OCI-LY1 (cell line): ENCODE measurements at regions not wholly inside any gene's neighbourhood (a gene's known extent, or its start where the extent isn't known, plus 50 kb on each side); places are given as distances from the start of the nearest gene placed in this dataset.

Experiments used
- CTCF ChIP-seq: fragments of 200-600 bp; sonication (generic), shearing (Covaris generic); IDR thresholded peaks from 2 replicates; pipeline ENCODE4 v1.5.1; 2017; ENCODE audit warnings: mild to moderate bottlenecking, antibody characterized with exemption, low read length, moderate library complexity, mixed read lengths
- EZH2 ChIP-seq: fragments of 200-600 bp; sonication (generic), shearing (Covaris generic); IDR thresholded peaks from 2 replicates; pipeline ENCODE4 v1.8.0; 2017; ENCODE audit warnings: borderline replicate concordance, mixed run types, mild to moderate bottlenecking, antibody characterized with exemption, low read length, moderate library complexity, mixed read lengths

- TF ChIP-seq CTCF = no peak
- TF ChIP-seq EZH2 = no peak
Observed at GRCh38 chr2:6224267-6224666, 532.1 kb downstream of the SOX11 start.
